H1 (cell line): ENCODE measurements at regions not wholly inside any gene's neighbourhood (a gene's known extent, or its start where the extent isn't known, plus 50 kb on each side); places are given as distances from the start of the nearest gene placed in this dataset.

Experiments used
- CTCF ChIA-PET: fragments of 300-600 bp; sonication (Branson Sonifier 250); formaldehyde crosslinking; loops from one replicate; lab custom pipeline; 2021; ENCODE audit not compliant: partially characterized antibody; lab: Charles Lee
- POLR2A ChIA-PET: fragments of 300-600 bp; sonication (Branson Sonifier 250); formaldehyde crosslinking; loops from one replicate; lab custom pipeline; 2021; ENCODE audit warnings: inconsistent platforms; ENCODE audit not compliant: partially characterized antibody; lab: Charles Lee
- DNase-seq, 2 experiments: peaks; one replicate each; pipeline versions ENCODE4 v3.0.0 to v3.0.0-alpha.2; 2010 to 2022; ENCODE audit warnings: low spot score in 2 of 2, low read depth in 1 of 2, mixed read lengths in 1 of 2
- FAIRE-seq: peaks from 2 replicates; lab custom pipeline; 2011; peaks lifted over from hg19 to GRCh38; lab: Jason Lieb, UNC
- H2AFZ ChIP-seq: 2 replicates; pipeline ENCODE4 v1.8.1; 2012; ENCODE audit warnings: low read length, inconsistent platforms
- H2AK5ac ChIP-seq: 2 replicates; pipeline ENCODE4 v1.6.1; 2013; ENCODE audit warnings: low read depth, low read length
- H2BK120ac ChIP-seq: replicated peaks from 2 replicates; pipeline ENCODE3; 2013; ENCODE audit warnings: low read depth, low read length, inconsistent platforms
- H2BK12ac ChIP-seq: 2 replicates; pipeline ENCODE4 v1.6.1; 2013; ENCODE audit warnings: low read depth, low read length
- H2BK15ac ChIP-seq: 2 replicates; pipeline ENCODE4 v1.6.1; 2013; ENCODE audit warnings: low read length
- H2BK20ac ChIP-seq: 2 replicates; pipeline ENCODE4 v1.6.1; 2013; ENCODE audit warnings: low read length
- H2BK5ac ChIP-seq: 2 replicates; pipeline ENCODE4 v1.6.1; 2013; ENCODE audit warnings: low read depth, low read length
- H3K14ac ChIP-seq: 2 replicates; pipeline ENCODE4 v1.6.1; 2013; ENCODE audit warnings: inconsistent platforms; ENCODE audit not compliant: insufficient read length
- H3K18ac ChIP-seq: 2 replicates; pipeline ENCODE4 v1.6.1; 2013; ENCODE audit warnings: low read length; ENCODE audit errors: extremely low read depth
- H3K23ac ChIP-seq: 2 replicates; pipeline ENCODE4 v1.6.1; 2013; ENCODE audit warnings: inconsistent platforms; ENCODE audit not compliant: insufficient read length
- H3K23me2 ChIP-seq: 2 replicates; pipeline ENCODE4 v1.6.1; 2013; ENCODE audit warnings: low read depth, low read length
- H3K27ac ChIP-seq: 2 replicates; pipeline ENCODE4 v1.6.1; 2011; ENCODE audit warnings: low read depth, low read length, inconsistent platforms
- H3K27me3 ChIP-seq, 4 experiments: replicated peaks in 1 of 4; 1 replicate in 1 of 4; 2 replicates in 3 of 4; pipeline versions ENCODE4 v1.6.1 to v1.8.1; 2011 to 2013; ENCODE audit warnings: low read length in 3 of 4, mild to moderate bottlenecking in 3 of 4, inconsistent platforms in 2 of 4, mixed read lengths in 2 of 4, moderate library complexity in 1 of 4; ENCODE audit not compliant: control insufficient read depth in 3 of 4, insufficient read depth in 3 of 4; ENCODE audit errors: extremely low read depth in 1 of 4
- H3K36me3 ChIP-seq, 4 experiments: 2 replicates each; pipeline versions ENCODE4 v1.6.1 to v1.8.1; 2011 to 2013; ENCODE audit warnings: mild to moderate bottlenecking in 4 of 4, low read length in 3 of 4, moderate library complexity in 2 of 4, control low read depth in 1 of 4, inconsistent platforms in 1 of 4; ENCODE audit not compliant: insufficient read depth in 4 of 4, control insufficient read depth in 2 of 4
- H3K4ac ChIP-seq: replicated peaks from 2 replicates; pipeline ENCODE3; 2013; ENCODE audit warnings: low read length, low read depth, mixed read lengths, inconsistent platforms; ENCODE audit not compliant: insufficient read length
- H3K4me1 ChIP-seq, 4 experiments: replicated peaks in 1 of 4; 1 replicate in 1 of 4; 2 replicates in 3 of 4; pipeline versions ENCODE4 v1.6.1 to v1.8.1; 2011 to 2013; ENCODE audit warnings: low read length in 3 of 4, inconsistent platforms in 2 of 4, mixed read lengths in 1 of 4; ENCODE audit not compliant: insufficient read depth in 4 of 4, control insufficient read depth in 3 of 4
- H3K4me2 ChIP-seq, 2 experiments: 2 replicates each; pipeline versions ENCODE4 v1.6.1 to v1.8.1; 2011 to 2013; ENCODE audit warnings: low read depth in 2 of 2, low read length in 2 of 2, control low read depth in 1 of 2, inconsistent platforms in 1 of 2, mild to moderate bottlenecking in 1 of 2; ENCODE audit not compliant: insufficient read depth in 1 of 2
- H3K4me3 ChIP-seq, 4 experiments: fragments of 200-600, 300-600 bp in 1 of 4; sonication (generic), shearing (Covaris generic), sonication (Bioruptor Twin) in 1 of 4; 2 replicates each; pipeline versions ENCODE4 v1.5.1 to v1.8.1; 2011 to 2016; ENCODE audit warnings: low read length in 4 of 4, low read depth in 3 of 4, control low read depth in 2 of 4, inconsistent platforms in 2 of 4, mild to moderate bottlenecking in 2 of 4, mixed read lengths in 1 of 4, moderate library complexity in 1 of 4; ENCODE audit not compliant: insufficient read depth in 2 of 4; ENCODE audit errors: extremely low read depth in 1 of 4
- H3K56ac ChIP-seq: replicated peaks from 2 replicates; pipeline ENCODE3; 2013; ENCODE audit warnings: low read depth, mild to moderate bottlenecking, mixed read lengths, low read length, inconsistent platforms; ENCODE audit not compliant: insufficient read length
- H3K79me1 ChIP-seq: 2 replicates; pipeline ENCODE4 v1.6.1; 2013; ENCODE audit warnings: low read depth, low read length, control low read depth
- H3K79me2 ChIP-seq, 2 experiments: 2 replicates each; pipeline versions ENCODE4 v1.6.1 to v1.8.1; 2012 to 2013; ENCODE audit warnings: low read length in 2 of 2, mild to moderate bottlenecking in 2 of 2, inconsistent platforms in 1 of 2; ENCODE audit not compliant: insufficient read depth in 2 of 2, control insufficient read depth in 1 of 2
- H3K9ac ChIP-seq, 4 experiments: replicated peaks in 1 of 4; 1 replicate in 1 of 4; 2 replicates in 3 of 4; pipeline versions ENCODE4 v1.6.1 to v1.8.1; 2011 to 2013; ENCODE audit warnings: low read depth in 3 of 4, low read length in 3 of 4, control low read depth in 2 of 4, mild to moderate bottlenecking in 2 of 4, moderate library complexity in 2 of 4, inconsistent platforms in 1 of 4; ENCODE audit errors: extremely low read depth in 1 of 4
- H3K9me3 ChIP-seq, 2 experiments: 2 replicates each; pipeline versions ENCODE4 v1.6.1 to v1.8.1; 2012 to 2013; ENCODE audit warnings: mild to moderate bottlenecking in 2 of 2, moderate library complexity in 2 of 2, control low read depth in 1 of 2, inconsistent platforms in 1 of 2, low read depth in 1 of 2, low read length in 1 of 2, mixed read lengths in 1 of 2; ENCODE audit not compliant: insufficient read depth in 2 of 2
- H4K20me1 ChIP-seq, 2 experiments: replicated peaks in 1 of 2; 2 replicates each; pipeline versions ENCODE3 to v1.8.1; 2011 to 2013; ENCODE audit warnings: inconsistent platforms in 2 of 2, low read length in 2 of 2, mild to moderate bottlenecking in 1 of 2; ENCODE audit not compliant: insufficient read depth in 2 of 2, control insufficient read depth in 1 of 2
- H4K5ac ChIP-seq: 2 replicates; pipeline ENCODE4 v1.6.1; 2013; ENCODE audit warnings: low read length, low read depth, mixed read lengths, inconsistent platforms; ENCODE audit not compliant: insufficient read length
- H4K8ac ChIP-seq: 2 replicates; pipeline ENCODE4 v1.8.0; 2013; ENCODE audit warnings: mild to moderate bottlenecking, moderate library complexity, low read length, inconsistent platforms; ENCODE audit not compliant: insufficient read depth; ENCODE audit errors: extremely low read depth
- H4K91ac ChIP-seq: replicated peaks from 2 replicates; pipeline ENCODE3; 2013; ENCODE audit warnings: low read length, mixed read lengths, inconsistent platforms; ENCODE audit not compliant: insufficient read length
- BRCA1 ChIP-seq: IDR thresholded peaks from 2 replicates; pipeline ENCODE4 v1.6.1; 2012; ENCODE audit warnings: low read depth, low read length, improper control_type of control experiment
- CEBPB ChIP-seq: IDR thresholded peaks from 2 replicates; pipeline ENCODE4 v1.6.1; 2012; ENCODE audit warnings: low read depth, low read length
- CREB1 ChIP-seq: IDR thresholded peaks from 2 replicates; pipeline ENCODE4 v1.6.1; 2012; ENCODE audit warnings: inconsistent platforms
- HDAC2 ChIP-seq, 2 experiments: fragments of 300-600 bp in 1 of 2; sonication (generic) in 1 of 2; IDR thresholded peaks; 2 replicates each; pipeline ENCODE4 v1.6.1; 2011 to 2012; ENCODE audit warnings: low read depth in 2 of 2, low read length in 2 of 2, mild to moderate bottlenecking in 2 of 2, moderate library complexity in 2 of 2, borderline replicate concordance in 1 of 2, inconsistent platforms in 1 of 2
- JUN ChIP-seq: IDR thresholded peaks from 2 replicates; pipeline ENCODE4 v1.6.1; 2011; ENCODE audit warnings: low read depth, mild to moderate bottlenecking, improper control_type of control experiment, low read length
- NRF1 ChIP-seq: IDR thresholded peaks from 2 replicates; pipeline ENCODE4 v1.6.1; 2011; ENCODE audit warnings: mild to moderate bottlenecking, low read depth, low read length, improper control_type of control experiment
- POLR2AphosphoS5 ChIP-seq: IDR thresholded peaks from 2 replicates; pipeline ENCODE4 v1.6.1; 2011; ENCODE audit warnings: low read depth, low read length
- RAD21 ChIP-seq, 2 experiments: IDR thresholded peaks in 1 of 2; conservative IDR thresholded peaks in 1 of 2; 2 replicates each; pipeline ENCODE4 v1.6.1; 2011; ENCODE audit warnings: low read depth in 2 of 2, low read length in 2 of 2, improper control_type of control experiment in 1 of 2, inconsistent platforms in 1 of 2, mild to moderate bottlenecking in 1 of 2, moderate library complexity in 1 of 2
- SAP30 ChIP-seq: fragments of 300-600 bp; sonication (generic); IDR thresholded peaks from 2 replicates; pipeline ENCODE4 v1.7.1; 2012; ENCODE audit warnings: low read length, moderate library complexity, mild to moderate bottlenecking, inconsistent platforms; ENCODE audit not compliant: insufficient read depth, insufficient replicate concordance
- SIN3A ChIP-seq, 2 experiments: IDR thresholded peaks in 1 of 2; conservative IDR thresholded peaks in 1 of 2; 2 replicates each; pipeline ENCODE4 v1.6.1; 2011 to 2012; ENCODE audit warnings: low read length in 2 of 2, improper control_type of control experiment in 1 of 2, low read depth in 1 of 2, mild to moderate bottlenecking in 1 of 2
- TBP ChIP-seq: IDR thresholded peaks from 2 replicates; pipeline ENCODE4 v1.6.1; 2011; ENCODE audit warnings: low read depth, low read length, improper control_type of control experiment
- TEAD4 ChIP-seq: IDR thresholded peaks from 2 replicates; pipeline ENCODE4 v1.6.1; 2012; ENCODE audit warnings: low read depth, low read length, inconsistent platforms, mixed read lengths
- TF ChIP-seq, protein P1 (sequence below): IDR thresholded peaks from 2 replicates; pipeline ENCODE4 v1.6.1; 2012; ENCODE audit warnings: inconsistent platforms

DNA sequence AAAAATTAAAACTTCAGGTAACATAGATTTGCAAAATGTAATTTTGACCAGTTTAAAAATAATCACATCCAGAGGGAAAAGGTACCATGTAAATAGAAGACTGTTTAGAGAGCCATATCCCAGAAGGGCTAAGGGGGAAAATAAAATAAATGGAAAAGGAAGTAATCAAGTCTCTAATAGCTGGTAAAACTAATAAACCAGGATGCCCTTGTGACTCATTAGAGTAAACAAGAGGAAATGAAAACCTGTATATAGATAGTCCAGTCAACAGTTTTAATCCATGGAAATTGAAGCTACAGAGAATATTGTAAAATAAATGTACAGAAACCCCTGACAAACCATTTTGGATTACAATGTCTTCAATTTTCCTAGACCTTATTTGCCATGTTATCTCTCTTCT, 698.0 kb upstream of the RGS18 start:
- FAIRE-seq, result no peak
- no peak overlapping the region for H3K56ac ChIP-seq
- POLR2A ChIA-PET, result no interaction called here

More for the DNA sequence above, 698.0 kb upstream of the RGS18 start:
- Histone ChIP-seq H2BK12ac (no peak overlapping the region), H4K20me1 (no peaks in the 10 kb centered on the region), H3K4me2 (no peak overlapping the region), H4K91ac (no peak overlapping the region), H4K5ac (no peak overlapping the region), H2AFZ (no peak overlapping the region), H3K4ac (no peak overlapping the region), H3K27me3 (no peaks in the 10 kb centered on the region), H2BK120ac (no peak overlapping the region), H3K4me3 (no peak overlapping the region), H3K9ac (no peak overlapping the region), H3K79me2 (no peaks in the 10 kb centered on the region), H3K9me3 (no peaks in the 10 kb centered on the region), H2AK5ac (no peak overlapping the region), H4K8ac (no peak overlapping the region), H3K79me1 (no peaks in the 10 kb centered on the region), H3K36me3 (no peaks in the 10 kb centered on the region), H2BK5ac (no peak overlapping the region), H3K27ac (no peak overlapping the region), H3K4me1 (no peaks in the 10 kb centered on the region), H3K14ac (no peak overlapping the region), H2BK15ac (no peak overlapping the region), H3K23me2 (no peaks in the 10 kb centered on the region), H3K18ac (no peak overlapping the region), H2BK20ac (no peak overlapping the region), H3K23ac (no peak overlapping the region)
- TF ChIP-seq NRF1, result no peak
- TF ChIP-seq RAD21 (IDR thresholded peaks at IDR 0.05 in 1 of 2, conservative IDR thresholded peaks at IDR 0.05 in 1 of 2; ENCODE audit: low read depth in 2 of 2, low read length in 2 of 2), result no peak
- TF ChIP-seq HDAC2 (IDR thresholded peaks at IDR 0.05; ENCODE audit: borderline replicate concordance in 1 of 2, low read depth in 2 of 2, low read length in 2 of 2), result no peak
- no peak for TF ChIP-seq BRCA1
- TF ChIP-seq CEBPB, result no peak
- TF ChIP-seq, protein P1, sequence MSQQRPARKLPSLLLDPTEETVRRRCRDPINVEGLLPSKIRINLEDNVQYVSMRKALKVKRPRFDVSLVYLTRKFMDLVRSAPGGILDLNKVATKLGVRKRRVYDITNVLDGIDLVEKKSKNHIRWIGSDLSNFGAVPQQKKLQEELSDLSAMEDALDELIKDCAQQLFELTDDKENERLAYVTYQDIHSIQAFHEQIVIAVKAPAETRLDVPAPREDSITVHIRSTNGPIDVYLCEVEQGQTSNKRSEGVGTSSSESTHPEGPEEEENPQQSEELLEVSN, result no peak
- TF ChIP-seq SAP30, result no peak
- TF ChIP-seq CREB1, result no peak
- no peak for TF ChIP-seq JUN
- no peak for TF ChIP-seq SIN3A (conservative IDR thresholded peaks at IDR 0.05 in 1 of 2, IDR thresholded peaks at IDR 0.05 in 1 of 2; ENCODE audit: low read depth in 1 of 2, low read length in 2 of 2)
- TF ChIP-seq TBP, result no peak
- TF ChIP-seq POLR2AphosphoS5, result no peak
- no peak for TF ChIP-seq TEAD4
- CTCF ChIA-PET, result no interaction called here
- DNase-seq, result no peak
